ENCODE measurements at regions not wholly inside any gene's neighbourhood (a gene's known extent, or its start where the extent isn't known, plus 50 kb on each side); places are given as distances from the start of the nearest gene placed in this dataset.

DNA sequence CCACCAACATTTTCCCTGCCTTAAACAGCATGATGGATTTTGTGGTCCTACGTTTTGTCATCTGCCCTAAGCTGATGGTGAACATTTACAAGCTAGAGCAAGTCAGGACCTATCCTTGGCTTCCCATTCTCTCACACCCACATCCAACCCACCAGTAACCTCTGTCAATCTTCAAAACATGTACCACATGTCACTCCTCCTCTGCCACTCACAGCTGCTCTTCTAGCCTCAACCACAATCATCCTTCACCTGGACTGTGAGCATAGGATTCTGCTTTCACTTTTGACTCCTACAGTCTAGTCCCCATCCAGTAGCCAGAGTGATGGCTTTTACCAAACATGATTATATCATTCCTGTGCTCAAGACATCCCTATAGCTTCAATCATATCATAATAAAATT is 279.8 kb upstream of the DLGAP1 start:
- TF ChIP-seq EP300 (conservative IDR thresholded peaks at IDR 0.05; ENCODE audit: poor library complexity, severe bottlenecking) (no peak), CTCF (IDR thresholded peaks at IDR 0.05; ENCODE audit: poor library complexity, severe bottlenecking) (no peak), MXI1 (conservative IDR thresholded peaks at IDR 0.05; ENCODE audit: poor library complexity, severe bottlenecking) (no peak), SMC3 (conservative IDR thresholded peaks at IDR 0.05; ENCODE audit: poor library complexity) (no peak), POLR2AphosphoS5 (IDR thresholded peaks at IDR 0.05) (no peak), EZH2 (IDR thresholded peaks at IDR 0.05; ENCODE audit: borderline replicate concordance, insufficient read depth, low read length, poor library complexity, severe bottlenecking) (no peak), TAF1 (IDR thresholded peaks at IDR 0.05; ENCODE audit: low read depth) (no peak), RAD21 (conservative IDR thresholded peaks at IDR 0.05) (no peak)
- TF ChIP-seq, protein P1, sequence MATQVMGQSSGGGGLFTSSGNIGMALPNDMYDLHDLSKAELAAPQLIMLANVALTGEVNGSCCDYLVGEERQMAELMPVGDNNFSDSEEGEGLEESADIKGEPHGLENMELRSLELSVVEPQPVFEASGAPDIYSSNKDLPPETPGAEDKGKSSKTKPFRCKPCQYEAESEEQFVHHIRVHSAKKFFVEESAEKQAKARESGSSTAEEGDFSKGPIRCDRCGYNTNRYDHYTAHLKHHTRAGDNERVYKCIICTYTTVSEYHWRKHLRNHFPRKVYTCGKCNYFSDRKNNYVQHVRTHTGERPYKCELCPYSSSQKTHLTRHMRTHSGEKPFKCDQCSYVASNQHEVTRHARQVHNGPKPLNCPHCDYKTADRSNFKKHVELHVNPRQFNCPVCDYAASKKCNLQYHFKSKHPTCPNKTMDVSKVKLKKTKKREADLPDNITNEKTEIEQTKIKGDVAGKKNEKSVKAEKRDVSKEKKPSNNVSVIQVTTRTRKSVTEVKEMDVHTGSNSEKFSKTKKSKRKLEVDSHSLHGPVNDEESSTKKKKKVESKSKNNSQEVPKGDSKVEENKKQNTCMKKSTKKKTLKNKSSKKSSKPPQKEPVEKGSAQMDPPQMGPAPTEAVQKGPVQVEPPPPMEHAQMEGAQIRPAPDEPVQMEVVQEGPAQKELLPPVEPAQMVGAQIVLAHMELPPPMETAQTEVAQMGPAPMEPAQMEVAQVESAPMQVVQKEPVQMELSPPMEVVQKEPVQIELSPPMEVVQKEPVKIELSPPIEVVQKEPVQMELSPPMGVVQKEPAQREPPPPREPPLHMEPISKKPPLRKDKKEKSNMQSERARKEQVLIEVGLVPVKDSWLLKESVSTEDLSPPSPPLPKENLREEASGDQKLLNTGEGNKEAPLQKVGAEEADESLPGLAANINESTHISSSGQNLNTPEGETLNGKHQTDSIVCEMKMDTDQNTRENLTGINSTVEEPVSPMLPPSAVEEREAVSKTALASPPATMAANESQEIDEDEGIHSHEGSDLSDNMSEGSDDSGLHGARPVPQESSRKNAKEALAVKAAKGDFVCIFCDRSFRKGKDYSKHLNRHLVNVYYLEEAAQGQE (IDR thresholded peaks at IDR 0.05; ENCODE audit: borderline replicate concordance): no peak

Data from neural cell (in vitro differentiated cells).